Vagina (tissue), 2 donors: ENCODE measurements at regions not wholly inside any gene's neighbourhood (a gene's known extent, or its start where the extent isn't known, plus 50 kb on each side); places are given as distances from the start of the nearest gene placed in this dataset.

Experiments
- DNase-seq, 2 donors: peaks; one replicate each; pipeline ENCODE4 v3.0.0-alpha.2; 2017; ENCODE audit errors: extremely low spot score in 2 of 2
- H3K27ac ChIP-seq: fragments of 200-600 bp; sonication (generic); one replicate; pipeline ENCODE4 v1.5.1; 2019
- H3K27me3 ChIP-seq: fragments of 200-600 bp; sonication (generic); one replicate; pipeline ENCODE4 v1.5.1; 2019
- H3K36me3 ChIP-seq, 2 donors: fragments of 200-600 bp; sonication (generic); one replicate each; pipeline ENCODE4 v1.5.1; 2017 to 2019
- H3K4me1 ChIP-seq: fragments of 200-600 bp; sonication (generic); one replicate; pipeline ENCODE4 v1.5.1; 2019
- H3K4me3 ChIP-seq, 2 donors: fragments of 200-600 bp; sonication (generic); 1 replicate in 1 of 2; 2 replicates in 1 of 2; pipeline ENCODE4 v1.5.1; 2016 to 2019
- H3K9me3 ChIP-seq: fragments of 200-600 bp; sonication (generic); one replicate; pipeline ENCODE4 v1.5.1; 2019
- POLR2A ChIP-seq, 2 donors: fragments of 450-650 bp; IDR thresholded peaks; one replicate each; pipeline ENCODE4 v1.6.1; 2017; ENCODE audit warnings: antibody characterized with exemption in 2 of 2, mild to moderate bottlenecking in 2 of 2, moderate library complexity in 2 of 2
- POLR2AphosphoS5 ChIP-seq, 2 donors: sonication (generic); formaldehyde crosslinking; IDR thresholded peaks; one replicate each; pipeline ENCODE4 v1.9.0; 2017; ENCODE audit warnings: antibody characterized with exemption in 2 of 2, mild to moderate bottlenecking in 2 of 2, low read depth in 1 of 2; ENCODE audit not compliant: insufficient read depth in 1 of 2
- intact Hi-C: fragments of 100-400 bp; cut with DNase I; formaldehyde crosslinking; loops from one replicate; pipeline ENCODE4 v1.15.1; 2023
- TF ChIP-seq, protein P1 (sequence below), 3 experiments: fragments of 450-650 bp in 2 of 3; fragments of 200-600 bp in 1 of 3; sonication (generic) in 1 of 3; IDR thresholded peaks; one replicate each; pipeline ENCODE4 v1.5.1; 2017 to 2019; ENCODE audit warnings: antibody characterized with exemption in 3 of 3, mild to moderate bottlenecking in 2 of 3, moderate library complexity in 2 of 3

DNA sequence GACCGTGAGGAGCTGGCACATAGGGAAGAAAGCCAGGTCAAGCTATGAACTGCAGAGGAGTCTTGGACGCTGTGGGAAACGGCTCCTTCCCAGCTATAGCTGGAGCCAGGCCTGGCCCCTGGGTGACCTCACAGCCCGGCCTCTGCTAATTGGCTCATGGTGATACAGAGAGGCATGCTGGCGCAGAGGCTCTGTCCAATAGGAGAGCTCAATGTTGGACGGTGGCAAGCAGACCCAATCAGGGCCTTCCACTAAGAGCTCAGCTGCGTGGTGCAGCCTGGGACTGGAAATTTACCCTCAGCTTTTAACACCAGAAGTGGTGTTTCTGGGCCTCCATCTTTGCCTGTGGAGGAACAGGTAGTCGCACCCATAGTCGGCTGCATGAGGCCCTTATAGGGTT, 64.4 kb upstream of the GRHL3 start:
- DNase-seq = no peak
- Histone ChIP-seq H3K36me3 (no peaks in the 10 kb centered on the region), H3K4me3 (no peak overlapping the region), H3K4me1 (no peaks in the 10 kb centered on the region), H3K27me3 (no peaks in the 10 kb centered on the region), H3K27ac (no peak overlapping the region), H3K9me3 (no peaks in the 10 kb centered on the region)
- intact Hi-C loops = no loop called here
- no peak for TF ChIP-seq POLR2AphosphoS5 (IDR thresholded peaks at IDR 0.05; ENCODE audit: insufficient read depth in 1 of 2, low read depth in 1 of 2)
- TF ChIP-seq, protein P1, sequence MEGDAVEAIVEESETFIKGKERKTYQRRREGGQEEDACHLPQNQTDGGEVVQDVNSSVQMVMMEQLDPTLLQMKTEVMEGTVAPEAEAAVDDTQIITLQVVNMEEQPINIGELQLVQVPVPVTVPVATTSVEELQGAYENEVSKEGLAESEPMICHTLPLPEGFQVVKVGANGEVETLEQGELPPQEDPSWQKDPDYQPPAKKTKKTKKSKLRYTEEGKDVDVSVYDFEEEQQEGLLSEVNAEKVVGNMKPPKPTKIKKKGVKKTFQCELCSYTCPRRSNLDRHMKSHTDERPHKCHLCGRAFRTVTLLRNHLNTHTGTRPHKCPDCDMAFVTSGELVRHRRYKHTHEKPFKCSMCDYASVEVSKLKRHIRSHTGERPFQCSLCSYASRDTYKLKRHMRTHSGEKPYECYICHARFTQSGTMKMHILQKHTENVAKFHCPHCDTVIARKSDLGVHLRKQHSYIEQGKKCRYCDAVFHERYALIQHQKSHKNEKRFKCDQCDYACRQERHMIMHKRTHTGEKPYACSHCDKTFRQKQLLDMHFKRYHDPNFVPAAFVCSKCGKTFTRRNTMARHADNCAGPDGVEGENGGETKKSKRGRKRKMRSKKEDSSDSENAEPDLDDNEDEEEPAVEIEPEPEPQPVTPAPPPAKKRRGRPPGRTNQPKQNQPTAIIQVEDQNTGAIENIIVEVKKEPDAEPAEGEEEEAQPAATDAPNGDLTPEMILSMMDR (IDR thresholded peaks at IDR 0.05) = no peak

DNA sequence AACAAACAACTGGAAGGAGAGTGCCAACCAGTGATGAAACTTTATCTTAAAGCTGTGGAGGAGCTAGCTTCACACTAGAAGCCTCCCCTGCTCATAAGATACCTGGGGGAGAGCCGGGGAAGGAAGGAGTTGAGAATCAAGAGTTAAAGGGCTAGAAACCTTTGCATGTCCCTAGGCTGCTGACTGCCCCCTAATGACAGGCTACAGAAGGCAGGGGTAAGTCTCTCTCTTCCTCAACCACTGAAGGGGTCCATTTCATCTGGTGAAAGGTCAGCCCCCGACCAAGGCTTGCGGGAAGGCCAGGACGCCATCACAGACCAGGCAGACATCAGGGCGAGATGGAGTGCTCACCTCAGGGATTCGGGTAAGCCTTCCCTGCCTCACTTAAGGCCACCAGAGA, 65.6 kb upstream of the GRHL3 start:
- intact Hi-C loops = no loop called here
- Histone ChIP-seq H3K27ac (no peak overlapping the region), H3K36me3 (no peaks in the 10 kb centered on the region), H3K4me1 (no peaks in the 10 kb centered on the region), H3K27me3 (no peaks in the 10 kb centered on the region), H3K9me3 (no peaks in the 10 kb centered on the region), H3K4me3 (no peak overlapping the region)
- no peak for DNase-seq
- TF ChIP-seq POLR2AphosphoS5 (IDR thresholded peaks at IDR 0.05; ENCODE audit: insufficient read depth in 1 of 2, low read depth in 1 of 2) (no peak), POLR2A (IDR thresholded peaks at IDR 0.05) (no peak)
- TF ChIP-seq, protein P1 (IDR thresholded peaks at IDR 0.05) = no peak

DNA sequence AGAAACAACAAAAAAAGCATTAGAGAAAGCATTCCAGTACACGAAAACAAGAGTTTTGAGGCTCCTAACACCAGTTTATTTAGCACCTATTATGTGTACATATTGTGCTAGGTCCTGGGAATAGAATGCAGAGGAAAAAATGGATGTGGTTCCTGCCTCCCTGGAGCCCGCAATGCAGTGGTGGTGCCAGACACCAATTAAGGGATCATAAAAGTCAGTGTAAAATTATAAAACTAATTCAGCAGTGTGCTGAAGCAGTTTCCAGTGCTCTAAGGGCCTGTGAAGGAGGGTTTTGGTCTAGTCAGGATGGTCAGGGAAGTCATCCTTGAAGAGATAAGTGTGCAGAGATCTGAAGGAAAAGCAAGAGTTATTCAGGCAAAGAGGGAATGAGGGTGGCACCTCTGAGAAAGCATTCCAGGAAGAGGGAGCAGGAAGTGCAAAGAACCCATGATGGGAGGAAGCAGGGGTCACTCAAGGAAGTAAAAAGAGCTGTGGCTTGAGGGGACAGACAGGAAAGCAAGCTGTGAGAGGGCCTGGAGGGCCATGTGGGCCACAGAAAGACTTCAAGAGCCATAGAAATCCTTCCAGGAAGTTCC, 65.2 kb upstream of the IFNLR1 start:
- H3K9me3 ChIP-seq = no peaks in the 10 kb centered on the region
- intact Hi-C loops = no loop called here
- H3K4me1 ChIP-seq = no peaks in the 10 kb centered on the region
- TF ChIP-seq POLR2AphosphoS5 (IDR thresholded peaks at IDR 0.05; ENCODE audit: insufficient read depth in 1 of 2, low read depth in 1 of 2) = no peak
- TF ChIP-seq, protein P1 (IDR thresholded peaks at IDR 0.05) = no peak
- TF ChIP-seq POLR2A (IDR thresholded peaks at IDR 0.05) = no peak
- H3K27me3 ChIP-seq = no peaks in the 10 kb centered on the region
- no peak overlapping the region for H3K27ac ChIP-seq
- H3K4me3 ChIP-seq = no peak overlapping the region
- no peaks in the 10 kb centered on the region for H3K36me3 ChIP-seq
- DNase-seq = no peak

DNA sequence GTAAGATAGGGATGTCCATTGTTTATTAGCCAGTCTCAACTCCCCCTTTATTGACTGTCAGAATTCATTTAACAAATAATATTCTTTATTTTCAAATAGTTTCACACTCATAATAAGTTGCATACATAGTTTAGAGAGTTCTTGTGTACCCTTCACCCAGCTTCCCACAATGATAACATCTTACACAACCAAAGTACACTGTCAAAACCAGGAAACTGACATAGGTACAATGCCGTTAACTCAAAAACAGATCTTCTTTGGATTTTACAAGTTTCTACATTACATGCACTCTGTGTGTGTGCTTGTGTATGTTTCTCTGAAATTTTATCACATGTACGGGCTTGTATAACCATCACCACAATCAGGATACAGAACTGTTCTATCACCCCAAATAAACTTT, 64.4 kb upstream of the IFNLR1 start:
- DNase-seq = no peak
- no peaks in the 10 kb centered on the region for H3K36me3 ChIP-seq
- H3K9me3 ChIP-seq = no peaks in the 10 kb centered on the region
- no peaks in the 10 kb centered on the region for H3K27me3 ChIP-seq
- TF ChIP-seq POLR2AphosphoS5 (IDR thresholded peaks at IDR 0.05; ENCODE audit: insufficient read depth in 1 of 2, low read depth in 1 of 2) = no peak
- no peak for TF ChIP-seq POLR2A (IDR thresholded peaks at IDR 0.05)
- TF ChIP-seq, protein P1 (IDR thresholded peaks at IDR 0.05) = no peak
- intact Hi-C loops = no loop called here
- no peak overlapping the region for H3K27ac ChIP-seq
- no peaks in the 10 kb centered on the region for H3K4me1 ChIP-seq
- H3K4me3 ChIP-seq = no peak overlapping the region

DNA sequence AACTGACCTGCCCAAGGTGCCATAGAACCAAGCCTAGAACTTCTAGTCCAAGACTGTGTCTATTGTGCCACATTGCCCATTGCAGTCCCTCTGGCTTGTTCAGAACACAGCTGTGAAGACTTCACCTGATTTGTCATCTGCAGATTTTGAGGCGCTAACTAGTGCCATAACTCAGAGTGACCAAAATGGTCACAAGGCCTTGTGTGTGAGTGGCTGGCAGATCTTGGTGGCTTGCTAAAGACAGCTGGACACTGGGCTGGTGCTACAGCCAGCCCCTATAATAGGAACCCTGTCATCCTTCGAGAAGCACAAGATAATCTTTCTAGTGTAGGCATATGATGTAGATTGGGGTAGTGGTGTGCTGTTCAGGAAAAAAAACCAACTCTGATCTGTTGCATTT, 63.7 kb upstream of the IFNLR1 start:
- Histone ChIP-seq H3K27me3 (no peaks in the 10 kb centered on the region), H3K36me3 (no peaks in the 10 kb centered on the region), H3K4me1 (no peaks in the 10 kb centered on the region), H3K27ac (no peak overlapping the region), H3K4me3 (no peak overlapping the region), H3K9me3 (no peaks in the 10 kb centered on the region)
- DNase-seq = no peak
- intact Hi-C loops = no loop called here
- TF ChIP-seq, protein P1 (IDR thresholded peaks at IDR 0.05) = no peak
- TF ChIP-seq POLR2AphosphoS5 (IDR thresholded peaks at IDR 0.05; ENCODE audit: insufficient read depth in 1 of 2, low read depth in 1 of 2) (no peak), POLR2A (IDR thresholded peaks at IDR 0.05) (no peak)
